ENCODE measurements at regions not wholly inside any gene's neighbourhood (a gene's known extent, or its start where the extent isn't known, plus 50 kb on each side); places are given as distances from the start of the nearest gene placed in this dataset.
"Not testable (repeated sequence)": the region's sequence is repeated elsewhere in the genome, so short reads cannot be mapped to it uniquely, and the experiment has no call there.

DNA sequence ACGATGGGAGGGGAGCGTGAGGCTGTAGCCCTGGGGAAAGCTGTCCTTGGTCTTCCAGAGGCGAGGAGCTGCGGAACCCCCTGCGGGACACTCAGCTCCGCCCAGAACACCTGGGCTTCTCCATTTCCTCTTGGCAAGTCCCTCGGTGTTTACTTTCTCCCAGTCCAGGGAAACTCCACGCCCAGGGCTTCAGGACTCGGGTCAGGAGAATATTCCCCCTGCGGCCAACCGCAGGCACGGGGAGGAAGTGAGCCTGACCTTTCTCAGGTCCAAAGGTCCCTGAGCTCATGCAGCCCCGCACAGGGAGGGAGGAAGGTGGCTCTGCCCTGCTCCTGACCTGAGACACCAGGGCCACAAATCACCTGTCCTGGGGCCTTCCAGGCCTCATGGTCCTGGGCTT, 5435.9 kb upstream of the TPTE start:
- intact Hi-C loops (cut with DNase I; ENCODE audit: low total_unique reads); DNase-seq (ENCODE audit: low spot score in 2 of 2); H3K4me3 ChIP-seq (ENCODE audit: low read depth, poor library complexity, severe bottlenecking): not testable (repeated sequence)
- no CpG with 5 or more reads among the region's 13 CpGs for WGBS, 2 donors

DNA sequence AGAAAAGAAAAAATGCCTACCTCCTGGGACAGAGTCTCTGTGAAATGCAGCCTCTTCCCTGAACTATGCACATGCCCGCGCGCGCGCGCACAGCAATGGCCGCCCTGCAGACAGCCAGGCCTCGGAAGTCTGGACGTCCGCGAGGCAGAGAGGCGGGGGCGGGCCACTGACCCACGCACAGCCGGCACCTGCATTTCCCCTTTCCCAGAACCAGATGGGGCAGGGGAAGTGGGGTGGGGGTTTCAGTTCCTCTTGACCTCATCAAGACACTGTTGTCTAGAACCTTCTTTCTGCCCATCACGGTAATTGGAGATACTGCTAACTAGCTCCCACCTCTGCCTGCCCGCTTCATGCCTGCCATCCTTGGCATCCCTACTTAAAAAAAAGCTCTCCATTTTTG, 5435.0 kb upstream of the TPTE start:
- no CpG with 5 or more reads among the region's 17 CpGs for WGBS, 2 donors
- H3K4me3 ChIP-seq (ENCODE audit: low read depth, poor library complexity, severe bottlenecking); intact Hi-C loops (cut with DNase I; ENCODE audit: low total_unique reads): not testable (repeated sequence)
- DNase-seq (ENCODE audit: low spot score in 2 of 2): peak; percentile 12 to 77

DNA sequence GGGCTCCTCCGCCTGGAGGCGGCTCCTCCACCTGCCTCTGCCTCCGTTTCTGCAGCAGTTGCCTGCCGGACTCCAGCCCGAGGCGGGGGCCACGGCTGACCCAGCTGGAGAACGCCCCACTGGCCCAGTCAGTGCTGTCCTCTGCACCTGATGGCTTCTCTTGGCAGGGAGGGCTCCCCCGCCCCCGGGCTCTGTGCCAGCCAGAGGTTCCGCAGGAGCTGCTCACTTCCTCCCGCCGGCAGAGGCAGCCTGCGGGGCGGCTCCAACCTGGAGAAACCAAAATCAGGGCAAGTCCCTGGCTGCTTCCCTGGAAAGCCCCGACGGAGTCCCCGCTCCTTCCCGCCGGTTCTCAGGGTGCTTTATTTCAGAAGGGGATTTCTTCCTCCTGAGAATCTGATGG, 5432.6 kb upstream of the TPTE start:
- no CpG with 5 or more reads among the region's 20 CpGs for WGBS, 2 donors
- intact Hi-C loops (cut with DNase I; ENCODE audit: low total_unique reads); H3K4me3 ChIP-seq (ENCODE audit: low read depth, poor library complexity, severe bottlenecking); DNase-seq (ENCODE audit: low spot score in 2 of 2): not testable (repeated sequence)

DNA sequence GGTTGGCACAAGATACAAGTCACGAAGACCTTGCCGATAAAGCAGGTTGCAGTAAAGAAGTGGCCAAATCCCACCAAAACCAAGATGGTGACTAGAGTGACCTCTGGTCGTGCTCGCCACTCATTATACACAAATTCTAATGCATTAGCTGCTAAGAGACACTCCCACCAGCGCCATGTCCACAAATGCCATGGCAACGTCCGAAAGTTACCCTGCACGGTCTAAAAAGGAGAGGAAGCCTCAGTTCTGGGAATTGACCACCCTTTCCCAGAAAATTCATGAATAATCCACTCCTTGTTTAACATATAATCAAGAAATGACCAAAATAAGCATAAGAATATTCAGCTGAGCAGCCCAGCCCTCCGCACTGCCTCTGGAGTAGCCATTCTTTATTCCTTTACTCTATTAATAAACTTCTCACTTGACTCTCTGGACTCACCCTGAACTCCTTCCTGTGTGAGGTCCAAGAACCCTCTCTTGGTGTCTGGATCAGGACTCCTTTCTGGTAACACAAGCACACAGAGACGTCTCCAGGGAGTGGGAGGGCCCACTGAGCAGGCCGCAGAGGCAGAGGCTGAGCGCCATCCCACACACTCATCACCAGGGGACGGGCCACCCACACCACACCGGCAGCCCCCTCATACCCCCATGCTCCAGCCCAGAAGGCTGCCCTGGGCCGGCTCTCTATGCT, 5431.8 kb upstream of the TPTE start:
- peak; percentile 18 to 81 for DNase-seq (ENCODE audit: low spot score in 2 of 2)
- WGBS, 2 donors: no CpG with 5 or more reads among the region's 15 CpGs
- H3K4me3 ChIP-seq (ENCODE audit: low read depth, poor library complexity, severe bottlenecking); intact Hi-C loops (cut with DNase I; ENCODE audit: low total_unique reads): not testable (repeated sequence)

DNA sequence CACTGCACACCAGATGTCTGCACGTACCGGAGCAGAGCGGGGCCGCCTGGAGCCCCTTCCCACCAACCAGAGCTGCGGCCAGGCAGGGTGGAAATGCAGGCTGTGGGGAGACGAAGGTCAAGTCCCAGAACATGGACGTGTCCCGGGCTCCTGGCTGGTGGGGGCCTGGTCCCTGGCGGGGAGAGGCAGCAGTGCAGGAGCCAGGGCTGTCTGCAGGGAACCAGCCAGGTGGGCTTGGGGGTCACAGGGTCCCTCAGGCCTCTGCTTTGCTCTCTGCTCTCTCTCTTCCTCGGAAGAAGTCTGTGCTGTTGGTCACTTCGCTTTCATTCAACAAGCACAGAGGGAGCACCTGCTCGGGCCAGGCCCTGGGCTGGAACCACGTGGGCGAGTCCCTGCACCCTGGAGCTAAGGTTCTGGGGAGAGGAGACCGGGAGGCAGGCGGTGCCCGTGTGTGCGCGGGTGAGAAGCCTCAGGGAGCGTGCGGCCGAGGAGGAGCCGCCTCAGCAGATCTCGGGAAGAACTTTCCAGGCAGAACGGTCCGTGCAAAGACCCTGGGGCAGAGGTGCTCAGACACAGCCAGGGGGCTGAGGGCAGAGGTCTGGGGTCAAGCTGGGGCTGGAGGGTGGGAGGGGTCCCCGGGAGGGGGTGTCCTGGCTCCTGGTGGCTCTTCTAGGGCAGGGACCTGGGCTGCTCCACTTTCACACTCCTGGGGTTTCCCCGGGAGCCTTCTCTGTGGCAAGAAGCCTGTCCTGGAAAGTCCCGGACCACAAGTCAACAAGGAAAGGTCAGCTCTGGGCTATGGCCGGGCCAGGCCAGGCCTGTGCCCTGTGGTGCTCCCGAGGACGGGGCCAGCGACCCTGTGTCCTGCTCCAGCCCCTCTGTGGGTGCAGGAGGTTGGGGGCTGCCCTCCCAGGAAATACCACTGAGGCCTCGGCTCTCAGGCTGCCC, 5431.0 kb upstream of the TPTE start:
- intact Hi-C loops (cut with DNase I; ENCODE audit: low total_unique reads); H3K4me3 ChIP-seq (ENCODE audit: low read depth, poor library complexity, severe bottlenecking): not testable (repeated sequence)
- DNase-seq (ENCODE audit: low spot score in 2 of 2): peak in 1 of 2 donors; percentile 68
- 79 to 93% methylated on average over 3 to 12 of the region's 34 CpGs for WGBS, 2 donors

DNA sequence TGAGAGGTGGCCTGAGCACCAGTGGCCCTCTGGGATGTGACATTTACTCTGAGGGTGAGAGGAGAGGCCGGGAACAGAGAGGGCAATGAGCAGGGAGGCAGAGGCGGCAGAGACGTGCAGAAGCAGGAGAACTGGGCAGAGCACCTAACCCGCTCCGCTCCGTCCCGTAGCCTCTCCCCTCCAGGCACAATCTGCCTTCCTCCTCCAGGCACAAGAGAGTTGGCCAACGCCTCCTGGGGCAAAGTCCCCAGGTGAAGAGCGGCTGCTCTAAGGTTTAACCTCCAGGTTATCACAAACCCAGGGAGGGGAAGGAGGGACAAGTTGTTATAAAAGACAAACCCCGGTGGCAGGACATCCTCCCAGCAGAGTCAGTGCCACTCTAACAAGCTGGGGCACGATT, 5430.1 kb upstream of the TPTE start:
- DNase-seq (ENCODE audit: low spot score in 2 of 2); intact Hi-C loops (cut with DNase I; ENCODE audit: low total_unique reads); H3K4me3 ChIP-seq (ENCODE audit: low read depth, poor library complexity, severe bottlenecking): not testable (repeated sequence)
- WGBS, 2 donors: no CpG with 5 or more reads among the region's 11 CpGs

DNA sequence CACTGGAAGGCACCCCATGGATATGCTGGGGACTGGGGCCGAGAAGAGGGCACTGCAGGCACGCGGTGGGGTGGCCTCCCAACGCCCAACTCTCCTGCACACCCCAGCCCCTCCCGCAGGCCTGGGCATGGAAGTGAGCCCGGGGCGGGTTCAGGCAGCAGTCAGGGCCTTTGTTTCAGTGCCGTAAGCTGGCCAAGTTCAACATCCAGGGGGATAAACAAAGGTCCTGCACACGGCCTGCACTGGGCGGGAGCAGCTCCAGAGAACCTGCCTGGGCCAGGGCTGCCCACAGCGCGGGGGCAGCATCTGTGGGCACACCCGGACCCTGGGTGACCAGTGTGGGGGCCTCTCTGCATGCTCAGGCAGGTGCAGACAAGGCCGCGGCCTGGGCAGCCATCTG, 5425.8 kb upstream of the TPTE start:
- DNase-seq (ENCODE audit: low spot score in 2 of 2); intact Hi-C loops (cut with DNase I; ENCODE audit: low total_unique reads); H3K4me3 ChIP-seq (ENCODE audit: low read depth, poor library complexity, severe bottlenecking): not testable (repeated sequence)
- no CpG with 5 or more reads among the region's 15 CpGs for WGBS, 2 donors

DNA sequence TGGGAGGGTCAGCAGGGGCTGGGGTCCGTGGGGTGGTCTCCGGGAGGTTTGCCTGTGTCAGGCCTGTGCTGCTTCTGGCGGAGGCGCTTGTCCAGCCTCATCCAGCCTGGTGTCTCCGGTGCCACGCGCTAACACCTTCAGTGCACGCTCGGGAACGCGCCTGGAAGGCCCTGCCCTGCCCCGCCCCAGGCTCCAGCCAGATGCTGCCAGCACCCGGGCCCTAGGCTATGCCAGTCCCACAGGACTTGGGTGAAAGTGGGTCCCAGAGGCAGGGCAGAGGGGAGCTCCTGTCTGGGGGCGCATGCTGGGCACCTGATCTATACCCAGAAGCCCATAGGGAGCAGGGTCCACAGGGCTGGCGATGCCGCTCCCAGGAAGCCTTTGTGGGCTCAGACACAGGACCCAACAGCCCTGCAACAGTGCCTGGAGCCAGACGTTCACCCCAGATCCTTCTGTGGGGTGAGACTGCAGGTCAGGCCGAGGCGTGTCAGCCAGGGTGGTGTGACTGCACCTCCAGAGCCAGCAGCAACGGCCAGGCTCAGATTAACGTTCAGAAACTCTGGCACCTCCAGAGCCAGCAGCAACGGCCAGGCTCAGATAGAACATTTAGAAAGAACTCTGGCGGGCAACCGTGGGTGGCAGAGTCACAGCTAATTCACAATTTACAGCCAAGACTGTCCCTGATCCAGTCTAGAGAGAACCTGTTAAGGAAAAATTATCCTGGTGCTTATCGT, 5423.2 kb upstream of the TPTE start:
- 86% methylated on average over 8 of the region's 25 CpGs; no CpG with 5 or more reads in 1 of the 2 donors for WGBS, 2 donors
- H3K4me3 ChIP-seq (ENCODE audit: low read depth, poor library complexity, severe bottlenecking); DNase-seq (ENCODE audit: low spot score in 2 of 2); intact Hi-C loops (cut with DNase I; ENCODE audit: low total_unique reads): not testable (repeated sequence)

DNA sequence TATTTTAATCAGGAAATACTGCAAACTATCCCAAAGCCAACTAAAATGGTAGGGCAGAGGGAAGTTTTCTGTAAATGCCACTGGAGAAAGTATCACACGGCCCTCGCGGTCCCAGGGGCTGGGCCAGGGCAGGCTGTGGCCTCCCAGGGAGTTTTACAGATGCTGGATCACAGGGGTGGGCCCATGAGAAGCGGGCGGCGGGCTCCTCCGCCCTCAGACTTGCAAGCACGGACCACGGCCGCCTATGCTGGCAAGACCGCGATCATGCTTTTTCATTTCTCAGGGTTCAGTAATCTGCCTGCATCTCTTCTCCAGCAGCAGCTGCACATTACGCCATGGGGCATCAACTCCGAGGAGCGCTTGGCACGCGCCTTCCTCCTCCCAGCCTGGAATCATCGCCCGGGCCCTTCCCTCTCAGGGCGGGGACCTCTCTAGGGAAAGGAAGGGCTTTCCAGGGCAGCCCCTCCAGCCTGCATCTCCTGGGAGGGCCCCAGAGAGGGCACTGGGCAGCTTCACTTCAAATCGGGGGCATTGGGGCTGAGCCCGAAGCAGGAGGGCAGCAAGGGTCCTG, 5420.7 kb upstream of the TPTE start:
- DNase-seq (ENCODE audit: low spot score in 2 of 2); intact Hi-C loops (cut with DNase I; ENCODE audit: low total_unique reads); H3K4me3 ChIP-seq (ENCODE audit: low read depth, poor library complexity, severe bottlenecking): not testable (repeated sequence)
- no CpG with 5 or more reads among the region's 22 CpGs for WGBS, 2 donors

DNA sequence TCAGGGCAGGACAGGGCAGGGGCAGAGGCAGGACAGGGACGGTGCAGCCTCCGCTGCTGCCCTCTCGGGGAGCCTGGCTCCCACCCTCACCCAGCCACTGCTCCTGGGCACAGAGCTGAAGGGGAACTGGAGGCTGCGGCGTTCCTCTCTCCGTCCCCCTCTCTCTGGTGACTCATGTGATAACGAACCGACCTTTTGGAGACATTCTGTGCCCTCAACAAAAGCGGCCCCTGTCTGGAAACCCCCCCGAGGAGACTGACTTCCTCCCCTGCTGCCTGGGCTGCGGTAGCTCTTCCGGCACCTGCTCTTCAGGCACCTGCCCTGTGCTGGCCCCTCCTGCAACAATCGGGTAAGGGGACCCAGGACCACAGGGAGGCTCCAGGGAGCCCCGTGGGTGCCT, 5419.6 kb upstream of the TPTE start:
- DNase-seq (ENCODE audit: low spot score in 2 of 2): peak; percentile 45 to 89
- H3K4me3 ChIP-seq (ENCODE audit: low read depth, poor library complexity, severe bottlenecking); intact Hi-C loops (cut with DNase I; ENCODE audit: low total_unique reads): not testable (repeated sequence)
- 20 to 71% methylated on average over 6 to 7 of the region's 14 CpGs for WGBS, 2 donors

DNA sequence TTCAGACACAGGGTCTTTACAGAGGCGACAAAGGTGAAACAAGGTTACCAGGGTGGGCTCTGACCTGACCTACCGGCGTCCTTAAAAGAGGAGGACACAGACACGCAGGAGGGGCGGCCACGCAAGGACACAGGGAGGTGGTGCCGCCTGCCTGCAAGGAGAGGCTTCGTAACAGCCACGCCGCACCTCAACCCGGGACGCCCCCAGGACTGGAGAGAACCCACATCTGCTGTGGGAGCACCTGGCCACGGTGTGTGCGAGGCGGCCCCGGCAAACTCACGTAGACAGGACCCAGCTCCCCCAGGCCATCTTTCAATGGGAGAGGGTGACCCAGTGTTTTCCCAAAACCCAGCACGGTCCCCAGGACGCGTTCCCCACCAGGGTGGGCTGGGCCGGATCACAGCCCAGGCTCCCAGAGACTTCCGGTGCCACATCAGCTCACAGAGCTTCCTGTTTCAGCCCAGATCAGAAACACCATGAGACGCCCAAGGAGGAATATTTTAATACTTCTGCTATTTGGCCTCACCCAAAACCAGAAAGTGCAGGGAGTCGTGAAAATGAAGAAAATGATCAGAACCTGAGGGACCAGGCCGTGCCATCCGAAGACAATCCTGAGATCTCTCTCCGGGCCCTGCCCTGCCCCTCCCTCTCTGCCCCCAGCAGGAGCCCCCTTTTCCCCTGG, 5417.4 kb upstream of the TPTE start:
- intact Hi-C loops (cut with DNase I; ENCODE audit: low total_unique reads); H3K4me3 ChIP-seq (ENCODE audit: low read depth, poor library complexity, severe bottlenecking): not testable (repeated sequence)
- 39 to 51% methylated on average over 4 to 5 of the region's 27 CpGs for WGBS, 2 donors
- DNase-seq (ENCODE audit: low spot score in 2 of 2): peak in 1 of 2 donors; percentile 34

DNA sequence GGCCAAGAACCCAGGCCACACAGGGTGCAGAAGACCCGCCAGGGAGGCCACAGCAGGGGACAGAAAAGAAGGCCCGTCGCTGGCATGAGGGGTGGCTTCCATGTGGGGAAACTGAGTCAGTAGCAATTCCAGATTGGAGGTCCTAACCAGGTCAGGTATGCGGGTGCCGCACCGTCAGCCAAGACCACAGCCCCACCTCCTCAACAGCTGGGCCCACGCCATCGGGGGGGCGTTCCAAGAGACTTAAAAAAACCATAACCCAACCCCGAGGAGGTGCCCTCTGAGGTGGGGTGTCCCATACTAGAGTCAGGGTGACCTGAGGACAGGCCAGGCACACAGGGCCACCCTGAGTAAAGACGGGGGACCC, 5416.8 kb upstream of the TPTE start:
- peak in 1 of 2 donors; percentile 32 for DNase-seq (ENCODE audit: low spot score in 2 of 2)
- whole genome bisulfite sequencing, 2 donors: 55% methylated on average over 4 of the region's 11 CpGs; no CpG with 5 or more reads in 1 of the 2 donors
- H3K4me3 ChIP-seq (ENCODE audit: low read depth, poor library complexity, severe bottlenecking); intact Hi-C loops (cut with DNase I; ENCODE audit: low total_unique reads): not testable (repeated sequence)

DNA sequence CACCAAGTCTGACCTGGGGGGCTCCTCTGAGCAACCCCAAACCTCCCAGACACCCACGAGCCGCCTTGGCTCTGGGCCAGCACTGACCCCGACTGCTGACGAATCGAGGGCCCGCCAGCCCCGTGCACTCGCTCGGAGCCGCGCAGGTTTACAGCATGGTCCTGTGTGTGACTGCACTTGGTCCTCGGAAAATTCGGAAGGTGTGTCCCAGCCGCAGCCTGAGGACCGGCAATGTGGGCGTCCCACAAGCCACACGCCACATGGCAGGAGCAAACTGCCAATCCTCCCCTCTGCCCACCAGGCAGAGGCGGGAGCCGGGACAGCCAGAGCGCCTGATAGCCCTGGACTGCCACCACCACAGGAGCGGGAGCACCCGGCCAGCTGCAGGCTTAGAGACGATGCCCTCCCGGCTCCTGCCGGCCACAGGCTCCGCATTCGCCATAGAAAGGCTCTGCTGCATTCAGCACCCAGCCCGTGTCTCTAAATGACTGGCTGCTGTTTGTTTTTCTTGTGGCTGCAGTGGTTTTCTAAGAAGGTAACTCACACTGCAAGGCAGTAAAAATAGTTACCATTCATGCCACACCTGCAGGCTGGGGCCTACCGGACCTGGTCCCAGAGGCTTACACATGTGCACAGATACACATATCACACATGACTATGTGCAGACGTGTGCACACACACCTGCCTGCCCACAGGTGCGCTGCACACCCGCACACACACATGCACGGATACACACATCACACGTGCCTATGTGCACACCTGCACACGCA, 5415.3 kb upstream of the TPTE start:
- H3K4me3 ChIP-seq (ENCODE audit: low read depth, poor library complexity, severe bottlenecking); DNase-seq (ENCODE audit: low spot score in 2 of 2); intact Hi-C loops (cut with DNase I; ENCODE audit: low total_unique reads): not testable (repeated sequence)
- no CpG with 5 or more reads among the region's 35 CpGs for WGBS, 2 donors

All from lower leg skin (tissue), 3 donors.